C4-2B (cell line): ENCODE measurements at regions not wholly inside any gene's neighbourhood (a gene's known extent, or its start where the extent isn't known, plus 50 kb on each side); places are given as distances from the start of the nearest gene placed in this dataset.

ENCODE experiments used
- H3K27ac ChIP-seq: fragments of 450-650 bp; 2 replicates; pipeline ENCODE4 v1.5.1; 2017
- ZFX ChIP-seq: fragments of 450-650 bp; IDR thresholded peaks from 2 replicates; pipeline ENCODE4 v1.6.1; 2017
- TF ChIP-seq, protein P1 (sequence below): fragments of 450-650 bp; conservative IDR thresholded peaks from 2 replicates; pipeline ENCODE4 v1.5.1; 2017; ENCODE audit warnings: mild to moderate bottlenecking

DNA sequence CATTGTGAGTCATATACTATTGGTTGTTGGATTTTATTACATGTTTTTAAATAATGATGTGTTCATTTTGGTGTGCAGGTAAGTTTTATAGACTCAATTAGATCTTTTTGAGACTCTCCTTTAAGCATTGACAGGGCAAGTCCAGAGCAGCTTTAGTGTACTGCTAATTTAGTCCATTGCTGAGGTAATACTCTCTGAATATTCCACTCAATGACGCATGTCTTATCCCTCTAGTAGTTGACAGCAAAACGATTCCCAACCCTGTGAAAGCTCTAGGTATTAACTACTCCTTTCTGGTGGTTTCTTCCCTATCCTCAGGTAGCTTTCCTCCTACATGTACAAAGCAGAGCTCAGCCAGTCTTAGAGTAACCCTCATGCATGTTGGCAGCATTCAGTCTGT is 373.5 kb upstream of the MAP3K7 start:
- H3K27ac ChIP-seq: no peak overlapping the region
- TF ChIP-seq, protein P1, sequence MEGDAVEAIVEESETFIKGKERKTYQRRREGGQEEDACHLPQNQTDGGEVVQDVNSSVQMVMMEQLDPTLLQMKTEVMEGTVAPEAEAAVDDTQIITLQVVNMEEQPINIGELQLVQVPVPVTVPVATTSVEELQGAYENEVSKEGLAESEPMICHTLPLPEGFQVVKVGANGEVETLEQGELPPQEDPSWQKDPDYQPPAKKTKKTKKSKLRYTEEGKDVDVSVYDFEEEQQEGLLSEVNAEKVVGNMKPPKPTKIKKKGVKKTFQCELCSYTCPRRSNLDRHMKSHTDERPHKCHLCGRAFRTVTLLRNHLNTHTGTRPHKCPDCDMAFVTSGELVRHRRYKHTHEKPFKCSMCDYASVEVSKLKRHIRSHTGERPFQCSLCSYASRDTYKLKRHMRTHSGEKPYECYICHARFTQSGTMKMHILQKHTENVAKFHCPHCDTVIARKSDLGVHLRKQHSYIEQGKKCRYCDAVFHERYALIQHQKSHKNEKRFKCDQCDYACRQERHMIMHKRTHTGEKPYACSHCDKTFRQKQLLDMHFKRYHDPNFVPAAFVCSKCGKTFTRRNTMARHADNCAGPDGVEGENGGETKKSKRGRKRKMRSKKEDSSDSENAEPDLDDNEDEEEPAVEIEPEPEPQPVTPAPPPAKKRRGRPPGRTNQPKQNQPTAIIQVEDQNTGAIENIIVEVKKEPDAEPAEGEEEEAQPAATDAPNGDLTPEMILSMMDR: no peak
- no peak for TF ChIP-seq ZFX

DNA sequence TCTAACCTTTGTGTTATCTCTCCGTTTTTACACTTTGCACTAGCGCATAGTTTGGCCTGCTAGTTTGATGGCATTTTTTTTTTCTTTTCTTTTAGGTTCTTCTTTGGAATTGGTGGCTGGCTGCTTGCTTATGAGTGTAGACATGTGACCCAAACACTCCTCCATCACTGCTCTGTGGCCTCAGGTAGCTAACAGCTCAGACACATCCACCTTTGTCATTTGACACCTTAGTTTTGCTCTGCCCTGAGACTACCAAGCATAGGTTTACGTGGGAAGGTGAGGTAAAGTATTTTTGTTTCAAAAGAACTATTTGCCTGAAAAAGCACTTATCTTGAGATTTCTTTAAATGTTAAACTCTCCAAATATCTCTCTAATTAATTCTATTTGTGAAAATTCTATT is 368.4 kb upstream of the MAP3K7 start:
- TF ChIP-seq, protein P1: no peak
- no peak for TF ChIP-seq ZFX
- H3K27ac ChIP-seq: no peak overlapping the region

DNA sequence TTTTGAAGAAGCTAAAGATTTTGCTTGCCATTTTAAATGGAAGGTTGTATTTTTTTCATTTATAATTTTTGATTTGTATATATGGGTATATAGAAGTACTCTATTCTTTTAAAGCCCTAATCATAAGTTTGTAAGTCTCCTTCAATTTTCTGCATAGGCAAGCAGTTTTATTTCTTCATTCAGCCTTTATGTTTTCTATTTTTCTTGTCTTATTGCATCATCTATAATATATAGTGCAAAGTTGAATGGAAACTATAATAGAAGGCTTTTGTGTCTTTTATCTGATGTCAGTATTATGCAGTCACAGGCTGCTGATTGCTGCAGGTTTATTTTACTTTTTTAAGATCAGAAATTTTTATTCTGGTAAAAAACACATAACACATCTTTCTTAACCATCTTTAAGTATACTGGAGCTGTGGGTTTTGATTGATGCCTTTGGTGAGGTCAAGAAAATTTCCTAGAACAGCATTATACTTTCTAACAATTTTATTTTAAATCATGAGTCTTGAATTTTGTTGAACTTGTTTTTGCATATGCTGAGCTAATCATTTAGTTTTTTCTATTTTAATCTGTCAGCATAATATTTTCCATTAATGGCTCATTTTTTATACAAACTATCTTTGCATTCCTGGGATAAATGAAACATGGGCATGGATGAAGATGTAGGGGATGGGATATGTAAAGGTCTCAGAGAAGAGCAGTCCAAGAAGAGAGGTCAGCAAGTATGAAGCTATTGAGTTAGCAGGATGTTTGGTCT is 366.7 kb upstream of the MAP3K7 start:
- H3K27ac ChIP-seq: no peak overlapping the region
- TF ChIP-seq ZFX: no peak
- TF ChIP-seq, protein P1: no peak

DNA sequence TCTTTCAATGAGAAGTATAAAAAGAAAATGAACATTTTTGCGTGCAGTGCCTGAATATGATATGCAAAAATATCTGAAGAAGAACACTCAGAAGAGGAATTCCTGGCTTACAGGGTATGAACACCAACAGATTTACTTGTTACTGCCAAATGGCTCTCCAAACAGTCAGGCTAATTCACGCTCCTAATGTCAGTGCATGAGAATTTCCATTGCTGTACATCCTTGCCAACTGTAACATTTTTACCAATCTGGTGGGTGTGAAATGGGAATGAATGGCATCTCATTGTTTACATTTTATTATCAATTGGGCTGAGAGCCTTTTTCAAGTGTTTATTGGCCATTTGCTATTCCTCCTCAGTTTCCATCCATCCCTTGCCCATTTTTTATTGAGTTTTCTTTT is 365.3 kb upstream of the MAP3K7 start:
- TF ChIP-seq, protein P1: no peak
- no peak for TF ChIP-seq ZFX
- no peak overlapping the region for H3K27ac ChIP-seq

DNA sequence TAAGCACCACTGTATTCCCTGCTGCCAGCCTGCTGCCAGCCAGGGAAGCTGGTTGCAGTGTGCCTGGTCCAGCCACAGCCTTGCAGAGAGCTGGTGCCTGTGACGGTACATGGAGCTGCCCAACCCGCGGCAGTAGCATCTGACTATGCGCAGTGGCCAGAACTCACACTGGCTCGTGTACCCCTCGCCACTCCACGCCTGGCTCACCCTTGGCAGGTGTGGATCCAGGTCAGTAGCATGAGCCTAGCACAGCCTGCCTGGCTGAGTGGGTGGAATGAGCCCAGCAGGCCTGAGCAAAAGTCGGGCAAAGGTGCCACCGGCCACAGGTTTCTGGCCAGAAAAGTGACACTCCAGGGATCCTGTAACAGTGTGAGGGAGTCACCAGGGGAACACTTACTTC is 361.7 kb upstream of the MAP3K7 start:
- no peak overlapping the region for H3K27ac ChIP-seq
- no peak for TF ChIP-seq ZFX
- TF ChIP-seq, protein P1: no peak

DNA sequence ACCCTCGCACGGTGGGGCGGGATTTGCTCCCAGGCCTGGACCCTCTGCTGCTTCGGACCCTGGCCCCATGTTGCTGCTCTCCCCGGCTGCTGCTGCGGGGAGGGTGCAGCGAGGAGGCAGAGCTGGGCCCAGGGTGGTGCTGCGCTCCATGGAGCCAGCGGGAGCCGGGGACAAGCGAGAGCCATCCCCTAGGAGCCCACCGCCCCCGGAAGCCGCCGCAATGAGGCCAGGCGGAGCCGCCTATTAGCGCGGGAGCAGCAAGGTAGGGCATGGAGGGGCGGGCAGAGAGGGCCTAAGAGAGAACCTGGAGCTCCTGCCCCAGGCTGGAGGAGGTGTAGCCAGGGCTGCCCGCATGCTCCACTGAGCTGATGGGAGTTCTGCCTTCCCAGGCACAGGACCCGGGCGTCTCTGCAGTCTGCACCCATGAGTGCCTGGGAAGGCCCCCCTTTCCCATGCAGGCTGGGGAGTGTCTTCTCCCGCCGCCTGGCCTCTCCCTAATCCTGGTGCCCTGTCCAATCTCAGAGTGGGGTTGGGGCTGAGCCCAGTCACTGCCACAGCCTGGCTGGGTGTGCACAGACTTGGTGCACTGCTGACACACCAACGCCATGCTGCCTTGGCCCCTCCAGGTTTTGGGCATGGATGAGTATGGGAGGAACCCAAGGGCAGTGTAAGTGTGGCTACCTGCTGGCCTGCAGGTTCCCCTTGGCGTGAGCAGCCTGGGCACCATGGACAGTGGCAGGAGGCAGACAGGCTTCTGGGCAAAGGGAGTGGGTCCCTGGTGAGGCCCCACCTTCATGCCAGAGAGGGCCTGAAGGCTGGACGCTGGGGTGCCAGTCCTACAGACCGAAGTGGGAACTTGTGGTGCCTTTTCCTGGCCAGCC is 360.6 kb upstream of the MAP3K7 start:
- TF ChIP-seq ZFX: no peak
- TF ChIP-seq, protein P1: no peak
- no peak overlapping the region for H3K27ac ChIP-seq

DNA sequence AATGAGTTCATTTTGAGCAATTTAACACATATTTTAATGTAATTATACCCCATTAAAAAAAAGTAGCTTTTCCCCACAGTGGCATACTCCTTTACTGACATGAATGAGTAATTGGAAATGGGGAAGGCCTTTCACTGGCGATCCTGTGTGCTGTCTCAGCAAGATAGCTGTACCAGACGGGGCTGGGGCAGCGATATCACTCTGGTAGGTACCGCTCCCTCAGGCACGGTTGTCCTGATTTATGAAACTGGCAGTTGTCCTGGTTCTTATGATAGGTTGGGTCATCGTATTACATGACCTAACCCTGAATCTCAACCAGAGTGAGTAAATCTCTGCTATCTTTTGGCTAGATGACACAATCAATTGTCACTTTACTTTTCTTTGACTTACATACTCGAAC is 355.0 kb upstream of the MAP3K7 start:
- H3K27ac ChIP-seq: no peak overlapping the region
- TF ChIP-seq, protein P1: no peak
- no peak for TF ChIP-seq ZFX
